ENCODE measurements at regions not wholly inside any gene's neighbourhood (a gene's known extent, or its start where the extent isn't known, plus 50 kb on each side); places are given as distances from the start of the nearest gene placed in this dataset.

DNA sequence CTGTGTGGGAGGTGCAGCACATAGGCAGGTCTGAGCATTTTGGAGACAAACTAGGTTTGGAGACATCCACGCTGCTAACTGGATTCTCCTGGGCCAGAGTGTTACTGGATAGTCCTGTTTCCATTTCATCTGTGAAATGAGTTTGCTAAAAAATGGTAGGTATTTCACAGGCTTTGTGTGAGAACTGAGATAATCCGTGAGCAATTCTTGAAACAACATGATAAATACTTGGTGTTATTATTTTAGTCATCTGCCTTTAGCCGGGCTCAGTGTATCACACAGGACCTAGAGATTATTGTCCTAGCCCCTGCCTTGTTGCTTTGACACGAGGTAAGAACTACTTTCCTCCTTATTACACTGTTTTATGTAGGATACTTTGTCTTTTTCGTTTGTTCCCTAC lies 63.0 kb downstream of the PRR18 start:
- H3K27ac ChIP-seq, result no peak overlapping the region
- no peak overlapping the region for H3K4me3 ChIP-seq
- no peaks in the 10 kb centered on the region for H3K4me1 ChIP-seq
- H3K9me3 ChIP-seq, result no peaks in the 10 kb centered on the region
- ATAC-seq (no peak), DNase-seq (no peak)
- no peaks in the 10 kb centered on the region for H3K36me3 ChIP-seq (replicated peaks in 1 of 2; ENCODE audit: insufficient read depth in 1 of 2, low read depth in 2 of 2)
- intact Hi-C loops (cut with DNase I), result no loop called here
- TF ChIP-seq, protein P1, sequence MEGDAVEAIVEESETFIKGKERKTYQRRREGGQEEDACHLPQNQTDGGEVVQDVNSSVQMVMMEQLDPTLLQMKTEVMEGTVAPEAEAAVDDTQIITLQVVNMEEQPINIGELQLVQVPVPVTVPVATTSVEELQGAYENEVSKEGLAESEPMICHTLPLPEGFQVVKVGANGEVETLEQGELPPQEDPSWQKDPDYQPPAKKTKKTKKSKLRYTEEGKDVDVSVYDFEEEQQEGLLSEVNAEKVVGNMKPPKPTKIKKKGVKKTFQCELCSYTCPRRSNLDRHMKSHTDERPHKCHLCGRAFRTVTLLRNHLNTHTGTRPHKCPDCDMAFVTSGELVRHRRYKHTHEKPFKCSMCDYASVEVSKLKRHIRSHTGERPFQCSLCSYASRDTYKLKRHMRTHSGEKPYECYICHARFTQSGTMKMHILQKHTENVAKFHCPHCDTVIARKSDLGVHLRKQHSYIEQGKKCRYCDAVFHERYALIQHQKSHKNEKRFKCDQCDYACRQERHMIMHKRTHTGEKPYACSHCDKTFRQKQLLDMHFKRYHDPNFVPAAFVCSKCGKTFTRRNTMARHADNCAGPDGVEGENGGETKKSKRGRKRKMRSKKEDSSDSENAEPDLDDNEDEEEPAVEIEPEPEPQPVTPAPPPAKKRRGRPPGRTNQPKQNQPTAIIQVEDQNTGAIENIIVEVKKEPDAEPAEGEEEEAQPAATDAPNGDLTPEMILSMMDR (IDR thresholded peaks at IDR 0.05), result no peak
- no peak for TF ChIP-seq POLR2A (IDR thresholded peaks at IDR 0.05)
- H3K27me3 ChIP-seq, result no peaks in the 10 kb centered on the region
- 54 to 63% methylated on average over 5 of the region's 5 CpGs for WGBS, 2 donors

DNA sequence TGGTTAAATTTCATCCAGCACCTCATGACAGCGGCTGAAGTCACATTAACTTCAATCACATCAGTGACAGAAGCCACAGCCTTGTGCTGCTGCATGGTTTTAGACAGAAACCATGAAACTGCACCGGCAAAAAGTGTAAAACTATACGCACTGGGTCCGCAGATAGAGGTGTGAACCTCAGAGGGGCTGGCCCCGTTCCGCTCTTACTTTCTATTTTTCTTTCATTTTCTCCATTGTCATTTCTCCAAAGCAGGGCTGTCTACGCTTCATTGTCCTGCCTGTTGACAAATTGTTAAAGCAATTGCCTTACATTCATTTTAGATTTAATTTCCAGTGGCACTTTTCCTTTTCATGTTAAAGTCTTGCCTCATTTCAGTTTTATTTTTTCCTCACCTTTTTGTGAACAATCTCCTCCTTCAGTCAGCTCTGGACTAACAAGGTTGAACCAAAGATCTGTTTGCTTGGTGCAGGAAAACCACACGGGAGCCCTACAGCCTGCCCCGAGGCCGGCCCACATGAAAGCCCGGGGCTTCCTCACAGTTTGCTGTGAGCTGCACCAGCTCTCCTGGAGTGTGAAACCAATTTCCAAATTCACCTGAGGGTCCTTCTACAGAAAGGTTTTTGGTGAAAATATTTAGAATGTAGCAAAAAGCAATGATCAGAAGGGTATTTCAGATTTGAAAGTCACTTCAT lies 63.7 kb downstream of the PRR18 start:
- TF ChIP-seq, protein P1 (IDR thresholded peaks at IDR 0.05), result no peak
- TF ChIP-seq POLR2A (IDR thresholded peaks at IDR 0.05), result no peak
- H3K4me1 ChIP-seq, result no peaks in the 10 kb centered on the region
- H3K36me3 ChIP-seq (replicated peaks in 1 of 2; ENCODE audit: insufficient read depth in 1 of 2, low read depth in 2 of 2), result no peaks in the 10 kb centered on the region
- no peak overlapping the region for H3K27ac ChIP-seq
- no peaks in the 10 kb centered on the region for H3K9me3 ChIP-seq
- intact Hi-C loops (cut with DNase I), result no loop called here
- no peaks in the 10 kb centered on the region for H3K27me3 ChIP-seq
- no peak overlapping the region for H3K4me3 ChIP-seq
- ATAC-seq, result no peak
- DNase-seq, result no peak
- 57 to 64% methylated on average over 11 of the region's 11 CpGs for WGBS, 2 donors

DNA sequence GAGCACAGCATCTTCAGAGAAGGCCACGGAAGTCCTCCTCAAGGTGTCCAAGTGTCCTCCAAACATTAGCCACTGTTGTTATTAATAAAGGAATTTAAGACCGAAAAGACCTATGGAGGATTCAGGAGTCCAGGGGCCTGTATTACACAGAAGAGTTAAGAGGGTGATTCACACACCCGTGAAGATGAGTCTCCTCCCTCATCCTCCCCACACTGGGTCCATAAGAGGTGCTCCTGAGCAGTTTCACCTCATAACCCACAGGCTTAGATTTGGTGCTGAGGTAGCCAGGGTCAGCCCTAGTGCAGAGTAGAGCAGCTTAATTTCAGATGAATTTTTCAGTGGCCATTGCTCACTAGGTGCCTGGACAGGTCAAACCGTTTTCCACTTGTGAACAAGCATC lies 65.3 kb downstream of the PRR18 start:
- Histone ChIP-seq H3K27me3 (no peaks in the 10 kb centered on the region), H3K36me3 (replicated peaks in 1 of 2; ENCODE audit: insufficient read depth in 1 of 2, low read depth in 2 of 2) (no peaks in the 10 kb centered on the region), H3K4me3 (no peak overlapping the region), H3K9me3 (no peaks in the 10 kb centered on the region), H3K4me1 (no peaks in the 10 kb centered on the region), H3K27ac (no peak overlapping the region)
- intact Hi-C loops (cut with DNase I), result no loop called here
- DNase-seq (no peak), ATAC-seq (no peak)
- 61 to 78% methylated on average over 4 of the region's 4 CpGs for WGBS, 2 donors
- TF ChIP-seq, protein P1 (IDR thresholded peaks at IDR 0.05), result no peak
- no peak for TF ChIP-seq POLR2A (IDR thresholded peaks at IDR 0.05)

DNA sequence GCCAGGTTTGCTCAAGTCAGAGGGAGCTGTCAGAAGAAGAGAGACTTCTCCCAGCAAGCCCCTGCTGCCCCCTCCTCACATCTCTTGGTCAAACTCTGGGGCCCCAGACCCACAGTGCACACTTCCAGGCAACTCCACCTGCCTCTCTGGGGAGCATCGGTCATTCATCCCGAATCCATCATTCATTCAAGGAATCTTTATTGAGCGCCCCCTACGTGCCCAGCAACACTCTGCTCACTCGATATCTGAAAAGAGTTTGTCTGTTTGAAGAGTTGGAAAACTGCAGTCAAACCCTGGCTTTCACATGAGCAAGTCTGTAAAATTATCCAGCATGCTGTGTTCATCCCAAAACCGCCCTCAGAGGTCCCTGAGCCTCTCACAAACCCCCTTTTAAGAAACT lies 66.2 kb downstream of the PRR18 start:
- H3K9me3 ChIP-seq, result no peaks in the 10 kb centered on the region
- H3K4me3 ChIP-seq, result no peak overlapping the region
- H3K27ac ChIP-seq, result no peak overlapping the region
- no peaks in the 10 kb centered on the region for H3K27me3 ChIP-seq
- H3K4me1 ChIP-seq, result no peaks in the 10 kb centered on the region
- H3K36me3 ChIP-seq (replicated peaks in 1 of 2; ENCODE audit: insufficient read depth in 1 of 2, low read depth in 2 of 2), result no peaks in the 10 kb centered on the region
- no peak for DNase-seq
- WGBS, 2 donors, result 73 to 74% methylated on average over 6 of the region's 6 CpGs
- ATAC-seq, result no peak
- TF ChIP-seq, protein P1 (IDR thresholded peaks at IDR 0.05), result no peak
- no peak for TF ChIP-seq POLR2A (IDR thresholded peaks at IDR 0.05)
- intact Hi-C loops (cut with DNase I), result no loop called here

DNA sequence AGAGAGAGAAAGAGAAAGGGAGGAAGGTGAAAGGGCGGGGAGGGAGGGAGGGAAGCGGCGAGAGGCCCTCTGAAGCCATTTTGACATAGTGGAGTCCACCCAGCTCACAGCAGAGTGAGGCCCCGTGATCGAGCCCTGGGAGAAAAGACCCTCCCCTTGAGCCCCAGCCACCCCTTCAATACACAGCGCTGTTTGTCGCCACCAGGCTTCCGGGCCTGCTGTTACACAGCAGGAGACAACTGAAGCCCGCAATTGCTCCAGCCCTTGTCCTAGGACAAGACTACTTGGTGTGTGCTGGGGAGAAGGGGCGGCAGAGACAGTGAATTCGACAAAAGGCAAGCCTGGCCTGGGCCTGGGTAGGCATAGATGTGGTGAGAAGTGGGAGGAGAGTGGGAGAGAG lies 67.3 kb downstream of the PRR18 start:
- no peaks in the 10 kb centered on the region for H3K27me3 ChIP-seq
- H3K4me1 ChIP-seq, result no peaks in the 10 kb centered on the region
- WGBS, 2 donors, result 62 to 63% methylated on average over 10 to 11 of the region's 11 CpGs
- intact Hi-C loops (cut with DNase I), result no loop called here
- TF ChIP-seq POLR2A (IDR thresholded peaks at IDR 0.05), result no peak
- TF ChIP-seq, protein P1 (IDR thresholded peaks at IDR 0.05), result no peak
- no peaks in the 10 kb centered on the region for H3K9me3 ChIP-seq
- no peak for DNase-seq
- ATAC-seq, result no peak
- H3K27ac ChIP-seq, result no peak overlapping the region
- no peak overlapping the region for H3K4me3 ChIP-seq
- H3K36me3 ChIP-seq (replicated peaks in 1 of 2; ENCODE audit: insufficient read depth in 1 of 2, low read depth in 2 of 2), result no peaks in the 10 kb centered on the region
